TTC549 (cell line): ENCODE measurements at regions not wholly inside any gene's neighbourhood (a gene's known extent, or its start where the extent isn't known, plus 50 kb on each side); places are given as distances from the start of the nearest gene placed in this dataset.

Source experiments
- FAIRE-seq: peaks from 2 replicates; lab custom pipeline; 2012; peaks lifted over from hg19 to GRCh38; lab: Jason Lieb, UNC

- no peak for FAIRE-seq
Measured at GRCh38 chr2:221243771-221244170, 328.3 kb downstream of the EPHA4 start.

GRCh38 chr2:221245045-221245444, 327.1 kb downstream of the EPHA4 start:
- FAIRE-seq, result no peak

GRCh38 chr2:221245772-221246171, 326.3 kb downstream of the EPHA4 start:
- no peak for FAIRE-seq

GRCh38 chr2:221254299-221254698, 317.8 kb downstream of the EPHA4 start:
- no peak for FAIRE-seq

- no peak for FAIRE-seq
Measured at GRCh38 chr2:221255862-221256261, 316.2 kb downstream of the EPHA4 start.

GRCh38 chr2:221258464-221258863, 313.6 kb downstream of the EPHA4 start:
- FAIRE-seq, result no peak

GRCh38 chr2:221262651-221263050, 309.5 kb downstream of the EPHA4 start:
- no peak for FAIRE-seq

- no peak for FAIRE-seq
Measured at GRCh38 chr2:221263573-221263972, 308.5 kb downstream of the EPHA4 start.

- FAIRE-seq, result no peak
Measured at GRCh38 chr2:221264318-221264717, 307.8 kb downstream of the EPHA4 start.

GRCh38 chr2:221267773-221268425, 304.2 kb downstream of the EPHA4 start:
- no peak for FAIRE-seq

GRCh38 chr2:221268631-221269030, 303.5 kb downstream of the EPHA4 start:
- FAIRE-seq, result no peak

- FAIRE-seq, result no peak
Measured at GRCh38 chr2:221270806-221271205, 301.3 kb downstream of the EPHA4 start.

- FAIRE-seq, result no peak
Measured at GRCh38 chr2:221272729-221273128, 299.4 kb downstream of the EPHA4 start.

GRCh38 chr2:221276033-221276432, 296.1 kb downstream of the EPHA4 start:
- FAIRE-seq, result no peak

GRCh38 chr2:221276601-221277000, 295.5 kb downstream of the EPHA4 start:
- FAIRE-seq, result no peak

- FAIRE-seq, result no peak
Measured at GRCh38 chr2:221282386-221282785, 289.7 kb downstream of the EPHA4 start.

GRCh38 chr2:221283896-221284545, 288.1 kb downstream of the EPHA4 start:
- no peak for FAIRE-seq

- no peak for FAIRE-seq
Measured at GRCh38 chr2:221285148-221285547, 287.0 kb downstream of the EPHA4 start.

- FAIRE-seq, result no peak
Measured at GRCh38 chr2:221286406-221286805, 285.7 kb downstream of the EPHA4 start.

GRCh38 chr2:221289389-221289788, 282.7 kb downstream of the EPHA4 start:
- no peak for FAIRE-seq

GRCh38 chr2:221289846-221290245, 282.3 kb downstream of the EPHA4 start:
- no peak for FAIRE-seq

- no peak for FAIRE-seq
Measured at GRCh38 chr2:221293949-221294742, 278.0 kb downstream of the EPHA4 start.

- FAIRE-seq, result no peak
Measured at GRCh38 chr2:221304916-221305315, 267.2 kb downstream of the EPHA4 start.
